ENCODE measurements at regions not wholly inside any gene's neighbourhood (a gene's known extent, or its start where the extent isn't known, plus 50 kb on each side); places are given as distances from the start of the nearest gene placed in this dataset.

GRCh38 chr2:219870041-219870440 is 242.6 kb downstream of the SLC4A3 start:
- TF ChIP-seq CTCF (IDR thresholded peaks at IDR 0.05) (no peak), ETV6 (CRISPR knock-in tag; IDR thresholded peaks at IDR 0.05) (no peak), ZNF423 (CRISPR knock-in tag; IDR thresholded peaks at IDR 0.05) (no peak), SP1 (CRISPR knock-in tag; conservative IDR thresholded peaks at IDR 0.05) (no peak), ZNF416 (CRISPR knock-in tag; IDR thresholded peaks at IDR 0.05) (no peak), AR (CRISPR knock-in tag; IDR thresholded peaks at IDR 0.05) (no peak), NR2C2 (CRISPR knock-in tag; IDR thresholded peaks at IDR 0.05) (no peak), SOX15 (CRISPR knock-in tag; IDR thresholded peaks at IDR 0.05) (no peak), ATF1 (CRISPR knock-in tag; IDR thresholded peaks at IDR 0.05) (no peak)
- TF ChIP-seq, protein P1, sequence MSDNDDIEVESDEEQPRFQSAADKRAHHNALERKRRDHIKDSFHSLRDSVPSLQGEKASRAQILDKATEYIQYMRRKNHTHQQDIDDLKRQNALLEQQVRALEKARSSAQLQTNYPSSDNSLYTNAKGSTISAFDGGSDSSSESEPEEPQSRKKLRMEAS (CRISPR knock-in tag; IDR thresholded peaks at IDR 0.05): no peak
- TF ChIP-seq, protein P2, sequence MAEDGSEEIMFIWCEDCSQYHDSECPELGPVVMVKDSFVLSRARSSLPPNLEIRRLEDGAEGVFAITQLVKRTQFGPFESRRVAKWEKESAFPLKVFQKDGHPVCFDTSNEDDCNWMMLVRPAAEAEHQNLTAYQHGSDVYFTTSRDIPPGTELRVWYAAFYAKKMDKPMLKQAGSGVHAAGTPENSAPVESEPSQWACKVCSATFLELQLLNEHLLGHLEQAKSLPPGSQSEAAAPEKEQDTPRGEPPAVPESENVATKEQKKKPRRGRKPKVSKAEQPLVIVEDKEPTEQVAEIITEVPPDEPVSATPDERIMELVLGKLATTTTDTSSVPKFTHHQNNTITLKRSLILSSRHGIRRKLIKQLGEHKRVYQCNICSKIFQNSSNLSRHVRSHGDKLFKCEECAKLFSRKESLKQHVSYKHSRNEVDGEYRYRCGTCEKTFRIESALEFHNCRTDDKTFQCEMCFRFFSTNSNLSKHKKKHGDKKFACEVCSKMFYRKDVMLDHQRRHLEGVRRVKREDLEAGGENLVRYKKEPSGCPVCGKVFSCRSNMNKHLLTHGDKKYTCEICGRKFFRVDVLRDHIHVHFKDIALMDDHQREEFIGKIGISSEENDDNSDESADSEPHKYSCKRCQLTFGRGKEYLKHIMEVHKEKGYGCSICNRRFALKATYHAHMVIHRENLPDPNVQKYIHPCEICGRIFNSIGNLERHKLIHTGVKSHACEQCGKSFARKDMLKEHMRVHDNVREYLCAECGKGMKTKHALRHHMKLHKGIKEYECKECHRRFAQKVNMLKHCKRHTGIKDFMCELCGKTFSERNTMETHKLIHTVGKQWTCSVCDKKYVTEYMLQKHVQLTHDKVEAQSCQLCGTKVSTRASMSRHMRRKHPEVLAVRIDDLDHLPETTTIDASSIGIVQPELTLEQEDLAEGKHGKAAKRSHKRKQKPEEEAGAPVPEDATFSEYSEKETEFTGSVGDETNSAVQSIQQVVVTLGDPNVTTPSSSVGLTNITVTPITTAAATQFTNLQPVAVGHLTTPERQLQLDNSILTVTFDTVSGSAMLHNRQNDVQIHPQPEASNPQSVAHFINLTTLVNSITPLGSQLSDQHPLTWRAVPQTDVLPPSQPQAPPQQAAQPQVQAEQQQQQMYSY (CRISPR knock-in tag; IDR thresholded peaks at IDR 0.05): no peak

Data from WTC11 (cell line).